HFF-Myc (cell line): ENCODE measurements at regions not wholly inside any gene's neighbourhood (a gene's known extent, or its start where the extent isn't known, plus 50 kb on each side); places are given as distances from the start of the nearest gene placed in this dataset.

ENCODE experiments used
- DNase-seq: peaks from one replicate; pipeline ENCODE4 v3.0.0-alpha.2; 2011; ENCODE audit warnings: low read depth; ENCODE audit errors: extremely low read depth
- H3K4me3 ChIP-seq: replicated peaks from 2 replicates; pipeline ENCODE4 v1.5.1; 2011; ENCODE audit warnings: low read depth, mild to moderate bottlenecking, control low read depth, low read length
- CTCF ChIP-seq: IDR thresholded peaks from 2 replicates; pipeline ENCODE4 v1.5.1; 2012; ENCODE audit warnings: mild to moderate bottlenecking, low read depth, low read length, control low read depth; ENCODE audit errors: missing control alignments

GRCh38 chr3:59422312-59422711 is 372.5 kb upstream of the CFAP20DC start:
- no peak for DNase-seq
- no peak for TF ChIP-seq CTCF
- H3K4me3 ChIP-seq: no peak overlapping the region

GRCh38 chr3:59418836-59419235 is 369.0 kb upstream of the CFAP20DC start:
- no peak overlapping the region for H3K4me3 ChIP-seq
- no peak for TF ChIP-seq CTCF
- DNase-seq: no peak

GRCh38 chr3:59412516-59412915 is 362.7 kb upstream of the CFAP20DC start:
- TF ChIP-seq CTCF: no peak
- H3K4me3 ChIP-seq: no peak overlapping the region
- no peak for DNase-seq

GRCh38 chr3:59411694-59412093 is 361.9 kb upstream of the CFAP20DC start:
- DNase-seq: no peak

GRCh38 chr3:59411186-59411585 is 361.4 kb upstream of the CFAP20DC start:
- H3K4me3 ChIP-seq: no peak overlapping the region
- TF ChIP-seq CTCF: no peak
- DNase-seq: no peak

More at GRCh38 chr3:59411694-59412093, 361.9 kb upstream of the CFAP20DC start:
- no peak overlapping the region for H3K4me3 ChIP-seq
- no peak for TF ChIP-seq CTCF

- no peak for TF ChIP-seq CTCF
- H3K4me3 ChIP-seq: no peak overlapping the region
- no peak for DNase-seq
These were observed 358.3 kb upstream of the CFAP20DC start for GRCh38 chr3:59408047-59408624.

GRCh38 chr3:59407425-59407824 is 357.6 kb upstream of the CFAP20DC start:
- DNase-seq: no peak
- no peak overlapping the region for H3K4me3 ChIP-seq
- no peak for TF ChIP-seq CTCF
